NB4 (cell line): ENCODE measurements at regions not wholly inside any gene's neighbourhood (a gene's known extent, or its start where the extent isn't known, plus 50 kb on each side); places are given as distances from the start of the nearest gene placed in this dataset.

Experiments
- POLR2A ChIP-seq: IDR thresholded peaks from 2 replicates; pipeline ENCODE4 v1.6.1; 2011; ENCODE audit warnings: mild to moderate bottlenecking; ENCODE audit not compliant: insufficient read length; ENCODE audit errors: extremely low read depth
- TF ChIP-seq, protein P1 (sequence below): IDR thresholded peaks from one replicate; pipeline ENCODE4 v1.5.1; 2012; ENCODE audit warnings: low read depth, low read length

DNA sequence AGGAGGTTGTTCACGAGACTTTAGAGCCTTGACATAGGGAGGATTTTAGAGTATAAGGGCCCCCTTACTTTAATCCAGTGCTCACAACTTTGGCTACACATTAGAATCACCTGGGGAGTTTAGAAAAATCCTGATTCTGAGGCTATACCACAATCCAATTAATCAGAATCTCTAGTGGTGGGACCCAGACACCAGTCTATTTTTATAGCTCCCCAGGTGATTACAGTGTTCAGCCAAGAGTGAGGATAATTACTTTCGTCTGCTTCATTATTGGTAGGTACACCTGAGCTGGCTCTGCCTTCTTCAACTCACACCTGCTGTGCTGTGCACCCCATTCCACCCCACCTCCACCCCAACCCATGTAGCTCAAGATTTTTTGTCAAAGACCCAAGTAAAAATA is 141.3 kb upstream of the EPB41L4A start:
- TF ChIP-seq, protein P1, sequence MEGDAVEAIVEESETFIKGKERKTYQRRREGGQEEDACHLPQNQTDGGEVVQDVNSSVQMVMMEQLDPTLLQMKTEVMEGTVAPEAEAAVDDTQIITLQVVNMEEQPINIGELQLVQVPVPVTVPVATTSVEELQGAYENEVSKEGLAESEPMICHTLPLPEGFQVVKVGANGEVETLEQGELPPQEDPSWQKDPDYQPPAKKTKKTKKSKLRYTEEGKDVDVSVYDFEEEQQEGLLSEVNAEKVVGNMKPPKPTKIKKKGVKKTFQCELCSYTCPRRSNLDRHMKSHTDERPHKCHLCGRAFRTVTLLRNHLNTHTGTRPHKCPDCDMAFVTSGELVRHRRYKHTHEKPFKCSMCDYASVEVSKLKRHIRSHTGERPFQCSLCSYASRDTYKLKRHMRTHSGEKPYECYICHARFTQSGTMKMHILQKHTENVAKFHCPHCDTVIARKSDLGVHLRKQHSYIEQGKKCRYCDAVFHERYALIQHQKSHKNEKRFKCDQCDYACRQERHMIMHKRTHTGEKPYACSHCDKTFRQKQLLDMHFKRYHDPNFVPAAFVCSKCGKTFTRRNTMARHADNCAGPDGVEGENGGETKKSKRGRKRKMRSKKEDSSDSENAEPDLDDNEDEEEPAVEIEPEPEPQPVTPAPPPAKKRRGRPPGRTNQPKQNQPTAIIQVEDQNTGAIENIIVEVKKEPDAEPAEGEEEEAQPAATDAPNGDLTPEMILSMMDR = no peak
- TF ChIP-seq POLR2A = no peak
